Medulla oblongata (tissue), 1 donor: ENCODE measurements at regions not wholly inside any gene's neighbourhood (a gene's known extent, or its start where the extent isn't known, plus 50 kb on each side); places are given as distances from the start of the nearest gene placed in this dataset.

Experiments used
- DNase-seq: peaks from one replicate; pipeline ENCODE4 v3.0.0-alpha.2; 2015; ENCODE audit errors: extremely low spot score

- DNase-seq = no peak
Measured at GRCh38 chr18:60663060-60663989, 290.8 kb upstream of the MC4R start.

GRCh38 chr18:60664736-60665135, 292.2 kb upstream of the MC4R start:
- DNase-seq = no peak

- DNase-seq = no peak
Measured at GRCh38 chr18:60667016-60667415, 294.4 kb upstream of the MC4R start.

GRCh38 chr18:60668583-60668982, 296.0 kb upstream of the MC4R start:
- peak; percentile 15 for DNase-seq

- no peak for DNase-seq
Measured at GRCh38 chr18:60669938-60670337, 297.4 kb upstream of the MC4R start.

GRCh38 chr18:60671021-60671420, 298.4 kb upstream of the MC4R start:
- DNase-seq = no peak

- no peak for DNase-seq
Measured at GRCh38 chr18:60675126-60675525, 302.6 kb upstream of the MC4R start.

- DNase-seq = no peak
Measured at GRCh38 chr18:60675801-60676200, 303.2 kb upstream of the MC4R start.

- no peak for DNase-seq
Measured at GRCh38 chr18:60676815-60677214, 304.2 kb upstream of the MC4R start.

- DNase-seq = peak; percentile 53
Measured at GRCh38 chr18:60684843-60685513, 312.4 kb upstream of the MC4R start.

- DNase-seq = no peak
Measured at GRCh38 chr18:60686142-60686541, 313.6 kb upstream of the MC4R start.

- DNase-seq = no peak
Measured at GRCh38 chr18:60691061-60691460, 318.5 kb upstream of the MC4R start.

- DNase-seq = no peak
Measured at GRCh38 chr18:60693426-60693825, 320.9 kb upstream of the MC4R start.

- no peak for DNase-seq
Measured at GRCh38 chr18:60698901-60699300, 326.3 kb upstream of the MC4R start.

- DNase-seq = no peak
Measured at GRCh38 chr18:60722742-60723141, 350.2 kb upstream of the MC4R start.

GRCh38 chr18:60732143-60732542, 359.6 kb upstream of the MC4R start:
- DNase-seq = no peak

- DNase-seq = no peak
Measured at GRCh38 chr18:60739212-60739611, 366.6 kb upstream of the MC4R start.

- no peak for DNase-seq
Measured at GRCh38 chr18:60740313-60740712, 367.7 kb upstream of the MC4R start.

- DNase-seq = no peak
Measured at GRCh38 chr18:60746491-60746890, 373.9 kb upstream of the MC4R start.

GRCh38 chr18:60746919-60747318, 374.3 kb upstream of the MC4R start:
- DNase-seq = peak; percentile 7

GRCh38 chr18:60753753-60754152, 381.2 kb upstream of the MC4R start:
- DNase-seq = no peak

GRCh38 chr18:60754413-60755009, 381.9 kb upstream of the MC4R start:
- no peak for DNase-seq

- DNase-seq = no peak
Measured at GRCh38 chr18:60755134-60755533, 382.6 kb upstream of the MC4R start.
